SK-N-DZ (cell line): ENCODE measurements at regions not wholly inside any gene's neighbourhood (a gene's known extent, or its start where the extent isn't known, plus 50 kb on each side); places are given as distances from the start of the nearest gene placed in this dataset.

Experiments used
- DNase-seq: peaks from one replicate; pipeline ENCODE4 v3.0.0-alpha.2; 2015; ENCODE audit warnings: low spot score

GRCh38 chr21:39105836-39106235, 77.4 kb downstream of the PSMG1 start:
- no peak for DNase-seq

- no peak for DNase-seq
Observed at GRCh38 chr21:39105341-39105765, 77.9 kb downstream of the PSMG1 start.

- DNase-seq, result no peak
Observed at GRCh38 chr21:39104911-39105310, 78.3 kb downstream of the PSMG1 start.

- DNase-seq, result no peak
Observed at GRCh38 chr21:39103689-39104088, 79.6 kb downstream of the PSMG1 start.

- DNase-seq, result no peak
Observed at GRCh38 chr21:39099859-39100258, 83.4 kb downstream of the PSMG1 start.

- DNase-seq, result no peak
Observed at GRCh38 chr21:39098696-39099200, 84.5 kb downstream of the PSMG1 start.

GRCh38 chr21:39097981-39098380, 85.3 kb downstream of the PSMG1 start:
- DNase-seq, result peak; percentile 42

GRCh38 chr21:39097335-39097861, 85.9 kb downstream of the PSMG1 start:
- peak; percentile 26 for DNase-seq

- no peak for DNase-seq
Observed at GRCh38 chr21:39096754-39097153, 86.5 kb downstream of the PSMG1 start.

GRCh38 chr21:39095681-39096080, 87.6 kb downstream of the PSMG1 start:
- no peak for DNase-seq

GRCh38 chr21:39094847-39095579, 88.2 kb downstream of the PSMG1 start:
- DNase-seq, result no peak

- DNase-seq, result no peak
Observed at GRCh38 chr21:39094087-39094780, 89.0 kb downstream of the PSMG1 start.

- no peak for DNase-seq
Observed at GRCh38 chr21:39093526-39093925, 89.7 kb downstream of the PSMG1 start.

GRCh38 chr21:39088831-39089380, 94.3 kb downstream of the PSMG1 start:
- no peak for DNase-seq

- DNase-seq, result no peak
Observed at GRCh38 chr21:39088031-39088370, 95.2 kb downstream of the PSMG1 start.

GRCh38 chr21:39087238-39088030, 95.8 kb downstream of the PSMG1 start:
- no peak for DNase-seq

- DNase-seq, result no peak
Observed at GRCh38 chr21:39086547-39086946, 96.7 kb downstream of the PSMG1 start.

- no peak for DNase-seq
Observed at GRCh38 chr21:39085843-39086405, 97.3 kb downstream of the PSMG1 start.

GRCh38 chr21:39084979-39085729, 98.1 kb downstream of the PSMG1 start:
- no peak for DNase-seq

- DNase-seq, result no peak
Observed at GRCh38 chr21:39084073-39084472, 99.2 kb downstream of the PSMG1 start.
